Dendritic cell treated with granulocyte-macrophage colony-stimulating factor and Interleukin-4, amounts not matched to agents 40 ng/mL and 50 ng/mL, for 4 days (primary cell): ENCODE measurements at regions not wholly inside any gene's neighbourhood (a gene's known extent, or its start where the extent isn't known, plus 50 kb on each side); places are given as distances from the start of the nearest gene placed in this dataset.
A peak's percentile ranks its signal among the peaks of the same experiment; 100 is the strongest.

ENCODE experiments used
- H3K27ac Mint-ChIP-seq: one replicate; pipeline ENCODE4 v1.8.0; 2022; ENCODE audit warnings: mild to moderate bottlenecking, mixed read lengths
- H3K27me3 Mint-ChIP-seq: one replicate; pipeline ENCODE4 v1.8.0; 2022; ENCODE audit warnings: mild to moderate bottlenecking, mixed read lengths
- H3K36me3 Mint-ChIP-seq: one replicate; pipeline ENCODE4 v1.8.0; 2022; ENCODE audit warnings: low read depth, mixed read lengths
- H3K4me1 Mint-ChIP-seq: one replicate; pipeline ENCODE4 v1.8.0; 2022; ENCODE audit warnings: low read depth, mixed read lengths
- H3K4me3 Mint-ChIP-seq: one replicate; pipeline ENCODE4 v1.8.0; 2022; ENCODE audit warnings: mild to moderate bottlenecking, moderate library complexity, mixed read lengths
- H3K9me3 Mint-ChIP-seq: one replicate; pipeline ENCODE4 v1.8.0; 2022; ENCODE audit warnings: mixed read lengths
- intact Hi-C: fragments of 100-400 bp; cut with micrococcal nuclease; formaldehyde crosslinking; loops from one replicate; pipeline ENCODE4 v1.15.0; 2022

- peak overlapping the region; percentile 43 for H3K27ac Mint-ChIP-seq
- no peak overlapping the region for H3K4me3 Mint-ChIP-seq
- no peaks in the 10 kb centered on the region for H3K27me3 Mint-ChIP-seq
- no peaks in the 10 kb centered on the region for H3K9me3 Mint-ChIP-seq
- H3K4me1 Mint-ChIP-seq, result peaks cover 47% of the 10 kb centered on the region
- no peaks in the 10 kb centered on the region for H3K36me3 Mint-ChIP-seq
- intact Hi-C loops, result loop anchor here (1.0 to 5.0 kb wide), 5 partner anchors 14 to 634 kb away; partner anchors contain the start of gene GASK1B
These were observed 179.6 kb downstream of the GASK1B start for GRCh38 chr4:157992948-157993839.

- intact Hi-C loops, result loop anchor here (1.0 to 5.0 kb wide), 5 partner anchors 15 to 635 kb away; partner anchors contain the start of gene GASK1B
- H3K27ac Mint-ChIP-seq, result peak overlapping the region; percentile 86
These were observed 180.7 kb downstream of the GASK1B start for GRCh38 chr4:157992038-157992705.

GRCh38 chr4:157988641-157989040, 184.2 kb downstream of the GASK1B start:
- intact Hi-C loops, result no loop called here
- Mint-ChIP-seq H3K4me1 (peaks cover 64% of the 10 kb centered on the region), H3K9me3 (peaks cover 8% of the 10 kb centered on the region), H3K4me3 (no peak overlapping the region), H3K27ac (peak overlapping the region; percentile 78), H3K36me3 (no peaks in the 10 kb centered on the region), H3K27me3 (no peaks in the 10 kb centered on the region)

More at GRCh38 chr4:157992038-157992705, 180.7 kb downstream of the GASK1B start:
- H3K9me3 Mint-ChIP-seq, result no peaks in the 10 kb centered on the region
- H3K27me3 Mint-ChIP-seq, result no peaks in the 10 kb centered on the region
- H3K4me1 Mint-ChIP-seq, result peaks cover 49% of the 10 kb centered on the region
- no peaks in the 10 kb centered on the region for H3K36me3 Mint-ChIP-seq
- H3K4me3 Mint-ChIP-seq, result peak overlapping the region; percentile 75

- intact Hi-C loops, result no loop called here
- Mint-ChIP-seq H3K9me3 (peaks cover 15% of the 10 kb centered on the region), H3K4me3 (no peak overlapping the region), H3K4me1 (peaks cover 47% of the 10 kb centered on the region), H3K27ac (no peak overlapping the region), H3K27me3 (no peaks in the 10 kb centered on the region), H3K36me3 (no peaks in the 10 kb centered on the region)
These were observed 188.4 kb downstream of the GASK1B start for GRCh38 chr4:157984285-157984911.

GRCh38 chr4:157983300-157983699, 189.5 kb downstream of the GASK1B start:
- peak overlapping the region; percentile 10 for H3K4me3 Mint-ChIP-seq
- H3K27me3 Mint-ChIP-seq, result peaks cover 2% of the 10 kb centered on the region
- H3K4me1 Mint-ChIP-seq, result peaks cover 44% of the 10 kb centered on the region
- intact Hi-C loops, result no loop called here
- H3K27ac Mint-ChIP-seq, result peak overlapping the region; percentile 40
- H3K9me3 Mint-ChIP-seq, result peaks cover 15% of the 10 kb centered on the region
- no peaks in the 10 kb centered on the region for H3K36me3 Mint-ChIP-seq

GRCh38 chr4:157980158-157980557, 192.7 kb downstream of the GASK1B start:
- intact Hi-C loops, result no loop called here
- peaks cover 28% of the 10 kb centered on the region for H3K4me1 Mint-ChIP-seq
- H3K27me3 Mint-ChIP-seq, result peaks cover 2% of the 10 kb centered on the region
- H3K9me3 Mint-ChIP-seq, result peaks cover 15% of the 10 kb centered on the region
- H3K4me3 Mint-ChIP-seq, result no peak overlapping the region
- peak overlapping the region; percentile 8 for H3K27ac Mint-ChIP-seq
- no peaks in the 10 kb centered on the region for H3K36me3 Mint-ChIP-seq

GRCh38 chr4:157978680-157979361, 194.0 kb downstream of the GASK1B start:
- H3K27me3 Mint-ChIP-seq, result peaks cover 2% of the 10 kb centered on the region
- H3K4me1 Mint-ChIP-seq, result peaks cover 16% of the 10 kb centered on the region
- no peaks in the 10 kb centered on the region for H3K36me3 Mint-ChIP-seq
- intact Hi-C loops, result loop anchor here (2.0 to 10.0 kb wide), 2 partner anchors 762 to 1504 kb away; no protein-coding TSS in a partner anchor
- H3K4me3 Mint-ChIP-seq, result peak overlapping the region; percentile 28
- H3K27ac Mint-ChIP-seq, result no peak overlapping the region
- peaks cover 8% of the 10 kb centered on the region for H3K9me3 Mint-ChIP-seq

GRCh38 chr4:157977086-157977485, 195.7 kb downstream of the GASK1B start:
- Mint-ChIP-seq H3K9me3 (no peaks in the 10 kb centered on the region), H3K4me1 (peaks cover 8% of the 10 kb centered on the region), H3K36me3 (no peaks in the 10 kb centered on the region), H3K27me3 (peaks cover 2% of the 10 kb centered on the region), H3K27ac (no peak overlapping the region), H3K4me3 (no peak overlapping the region)
- intact Hi-C loops, result loop anchor here (10.0 kb wide), 1 partner anchor 1502 kb away; no protein-coding TSS in a partner anchor

GRCh38 chr4:157973297-157973696, 199.5 kb downstream of the GASK1B start:
- intact Hi-C loops, result loop anchor here (10.0 kb wide), 1 partner anchor 1498 kb away; no protein-coding TSS in a partner anchor
- Mint-ChIP-seq H3K4me3 (no peak overlapping the region), H3K27ac (no peak overlapping the region), H3K36me3 (no peaks in the 10 kb centered on the region), H3K4me1 (no peaks in the 10 kb centered on the region), H3K27me3 (no peaks in the 10 kb centered on the region), H3K9me3 (no peaks in the 10 kb centered on the region)

- intact Hi-C loops, result no loop called here
- Mint-ChIP-seq H3K27ac (no peak overlapping the region), H3K27me3 (no peaks in the 10 kb centered on the region), H3K36me3 (no peaks in the 10 kb centered on the region), H3K4me1 (peaks cover 4% of the 10 kb centered on the region), H3K9me3 (no peaks in the 10 kb centered on the region), H3K4me3 (no peak overlapping the region)
These were observed 208.4 kb downstream of the GASK1B start for GRCh38 chr4:157964463-157964862.

GRCh38 chr4:157961229-157961990, 211.4 kb downstream of the GASK1B start:
- peaks cover 4% of the 10 kb centered on the region for H3K4me1 Mint-ChIP-seq
- H3K36me3 Mint-ChIP-seq, result no peaks in the 10 kb centered on the region
- no peak overlapping the region for H3K27ac Mint-ChIP-seq
- intact Hi-C loops, result no loop called here
- H3K4me3 Mint-ChIP-seq, result no peak overlapping the region
- H3K9me3 Mint-ChIP-seq, result no peaks in the 10 kb centered on the region
- peaks cover 1% of the 10 kb centered on the region for H3K27me3 Mint-ChIP-seq

GRCh38 chr4:157957905-157958304, 214.9 kb downstream of the GASK1B start:
- H3K36me3 Mint-ChIP-seq, result no peaks in the 10 kb centered on the region
- H3K9me3 Mint-ChIP-seq, result no peaks in the 10 kb centered on the region
- no peak overlapping the region for H3K27ac Mint-ChIP-seq
- intact Hi-C loops, result no loop called here
- no peak overlapping the region for H3K4me3 Mint-ChIP-seq
- no peaks in the 10 kb centered on the region for H3K4me1 Mint-ChIP-seq
- peaks cover 1% of the 10 kb centered on the region for H3K27me3 Mint-ChIP-seq

GRCh38 chr4:157942017-157942416, 230.8 kb downstream of the GASK1B start:
- Mint-ChIP-seq H3K27me3 (no peaks in the 10 kb centered on the region), H3K9me3 (no peaks in the 10 kb centered on the region), H3K4me1 (no peaks in the 10 kb centered on the region)

More at GRCh38 chr4:157942017-157942416, 230.8 kb downstream of the GASK1B start:
- Mint-ChIP-seq H3K27ac (no peak overlapping the region), H3K4me3 (no peak overlapping the region), H3K36me3 (no peaks in the 10 kb centered on the region)
- intact Hi-C loops, result no loop called here
